Germinal center (tissue), 1 donor: ENCODE measurements at regions not wholly inside any gene's neighbourhood (a gene's known extent, or its start where the extent isn't known, plus 50 kb on each side); places are given as distances from the start of the nearest gene placed in this dataset.

Source experiments
- DNase-seq: peaks from one replicate; pipeline ENCODE4 v3.0.0; 2012; ENCODE audit warnings: mixed read lengths, low spot score

- no peak for DNase-seq
Measured at GRCh38 chr9:71183251-71183650, 61.8 kb upstream of the TRPM3 start.

GRCh38 chr9:71179183-71179582 lies 57.8 kb upstream of the TRPM3 start:
- DNase-seq: no peak

- no peak for DNase-seq
Measured at GRCh38 chr9:71177901-71178300, 56.5 kb upstream of the TRPM3 start.

GRCh38 chr9:71171517-71171916 lies 50.1 kb upstream of the TRPM3 start:
- DNase-seq: no peak
